ENCODE measurements at regions not wholly inside any gene's neighbourhood (a gene's known extent, or its start where the extent isn't known, plus 50 kb on each side); places are given as distances from the start of the nearest gene placed in this dataset.

- DNase-seq (ENCODE audit: insufficient read length, low spot score) (no peak), FAIRE-seq (no peak)
- TF ChIP-seq CTCF (IDR thresholded peaks at IDR 0.05; ENCODE audit: insufficient read depth, missing control alignments): no peak
These were observed 125.6 kb downstream of the AASDHPPT start for GRCh38 chr11:106202935-106203620.

- TF ChIP-seq CTCF (IDR thresholded peaks at IDR 0.05; ENCODE audit: insufficient read depth, missing control alignments): no peak
- DNase-seq (ENCODE audit: insufficient read length, low spot score) (no peak), FAIRE-seq (no peak)
These were observed 131.3 kb downstream of the AASDHPPT start for GRCh38 chr11:106208760-106209159.

GRCh38 chr11:106212081-106212480, 134.6 kb downstream of the AASDHPPT start:
- DNase-seq (ENCODE audit: insufficient read length, low spot score) (no peak), FAIRE-seq (no peak)
- TF ChIP-seq CTCF (IDR thresholded peaks at IDR 0.05; ENCODE audit: insufficient read depth, missing control alignments): no peak

- TF ChIP-seq CTCF (IDR thresholded peaks at IDR 0.05; ENCODE audit: insufficient read depth, missing control alignments): no peak
- no peak for DNase-seq (ENCODE audit: insufficient read length, low spot score)
- no peak for FAIRE-seq
These were observed 138.8 kb downstream of the AASDHPPT start for GRCh38 chr11:106216281-106216680.

- FAIRE-seq (no peak), DNase-seq (ENCODE audit: insufficient read length, low spot score) (no peak)
- no peak for TF ChIP-seq CTCF (IDR thresholded peaks at IDR 0.05; ENCODE audit: insufficient read depth, missing control alignments)
These were observed 140.0 kb downstream of the AASDHPPT start for GRCh38 chr11:106217456-106217855.

- DNase-seq (ENCODE audit: insufficient read length, low spot score) (no peak), FAIRE-seq (no peak)
- no peak for TF ChIP-seq CTCF (IDR thresholded peaks at IDR 0.05; ENCODE audit: insufficient read depth, missing control alignments)
These were observed 140.6 kb downstream of the AASDHPPT start for GRCh38 chr11:106218106-106218505.

GRCh38 chr11:106222626-106223025, 145.2 kb downstream of the AASDHPPT start:
- DNase-seq (ENCODE audit: insufficient read length, low spot score): no peak

More at GRCh38 chr11:106222626-106223025, 145.2 kb downstream of the AASDHPPT start:
- FAIRE-seq: no peak
- no peak for TF ChIP-seq CTCF (IDR thresholded peaks at IDR 0.05; ENCODE audit: insufficient read depth, missing control alignments)
